HG03139 (cell line): ENCODE measurements at regions not wholly inside any gene's neighbourhood (a gene's known extent, or its start where the extent isn't known, plus 50 kb on each side); places are given as distances from the start of the nearest gene placed in this dataset.
"Not testable (repeated sequence)": the region's sequence is repeated elsewhere in the genome, so short reads cannot be mapped to it uniquely, and the experiment has no call there.

Experiments used
- ATAC-seq: cut with Tn5 transposase; IDR thresholded peaks from one replicate; pipeline ENCODE4 v1.9.1; 2021; ENCODE audit not compliant: unreplicated experiment

- ATAC-seq: no peak
These were observed 314.0 kb upstream of the ID2 start for GRCh38 chr2:8367833-8368232.

- ATAC-seq: no peak
These were observed 313.4 kb upstream of the ID2 start for GRCh38 chr2:8368463-8368862.

DNA sequence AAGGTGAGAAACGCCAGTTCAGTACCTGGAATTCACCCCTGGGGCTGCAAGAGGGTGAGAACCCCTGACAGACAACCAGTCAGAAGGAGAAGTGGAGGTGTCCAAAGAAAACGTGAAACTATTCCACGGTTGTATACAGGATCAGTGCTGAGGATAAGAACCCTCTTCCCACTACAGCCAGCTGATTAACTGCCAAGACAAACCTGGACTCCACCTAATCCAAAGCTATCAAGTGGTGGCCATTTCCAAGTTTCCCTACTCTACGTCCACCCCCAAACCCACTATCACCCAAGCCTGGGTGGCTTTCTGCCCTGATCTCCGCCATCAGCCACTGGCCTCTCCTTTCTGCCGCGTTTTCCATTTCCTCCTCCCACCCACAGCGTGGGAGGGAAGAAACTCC, 312.3 kb upstream of the ID2 start:
- ATAC-seq: no peak

DNA sequence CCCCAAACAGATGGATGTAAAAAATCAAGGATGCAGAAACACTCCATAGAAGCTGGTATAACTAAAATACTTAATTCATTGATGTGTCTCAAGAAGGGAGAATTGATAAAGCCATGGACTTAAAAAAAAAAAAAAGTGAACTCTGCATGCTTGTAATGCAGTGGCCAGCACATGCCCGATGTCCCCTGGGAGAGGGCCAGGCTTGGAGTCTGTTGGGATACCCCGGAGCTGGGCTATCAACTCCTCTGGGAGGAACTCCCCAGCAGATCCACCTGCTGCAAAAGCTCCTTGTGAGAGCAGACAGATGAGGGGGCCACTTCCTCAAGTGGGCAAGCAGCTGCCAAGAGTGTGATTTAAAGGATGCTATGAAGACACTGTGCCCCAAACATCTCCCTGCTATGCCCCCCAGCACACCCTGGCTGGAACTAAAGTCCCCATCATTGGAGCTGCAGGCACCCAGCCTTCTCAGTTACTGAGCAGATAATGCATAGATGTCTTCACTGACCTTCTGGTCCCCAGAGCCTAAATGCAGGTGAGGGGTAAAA, 311.5 kb upstream of the ID2 start:
- ATAC-seq: no peak

- ATAC-seq: no peak
These were observed 310.2 kb upstream of the ID2 start for GRCh38 chr2:8371653-8372052.

GRCh38 chr2:8374782-8375181, 307.1 kb upstream of the ID2 start:
- ATAC-seq: no peak

DNA sequence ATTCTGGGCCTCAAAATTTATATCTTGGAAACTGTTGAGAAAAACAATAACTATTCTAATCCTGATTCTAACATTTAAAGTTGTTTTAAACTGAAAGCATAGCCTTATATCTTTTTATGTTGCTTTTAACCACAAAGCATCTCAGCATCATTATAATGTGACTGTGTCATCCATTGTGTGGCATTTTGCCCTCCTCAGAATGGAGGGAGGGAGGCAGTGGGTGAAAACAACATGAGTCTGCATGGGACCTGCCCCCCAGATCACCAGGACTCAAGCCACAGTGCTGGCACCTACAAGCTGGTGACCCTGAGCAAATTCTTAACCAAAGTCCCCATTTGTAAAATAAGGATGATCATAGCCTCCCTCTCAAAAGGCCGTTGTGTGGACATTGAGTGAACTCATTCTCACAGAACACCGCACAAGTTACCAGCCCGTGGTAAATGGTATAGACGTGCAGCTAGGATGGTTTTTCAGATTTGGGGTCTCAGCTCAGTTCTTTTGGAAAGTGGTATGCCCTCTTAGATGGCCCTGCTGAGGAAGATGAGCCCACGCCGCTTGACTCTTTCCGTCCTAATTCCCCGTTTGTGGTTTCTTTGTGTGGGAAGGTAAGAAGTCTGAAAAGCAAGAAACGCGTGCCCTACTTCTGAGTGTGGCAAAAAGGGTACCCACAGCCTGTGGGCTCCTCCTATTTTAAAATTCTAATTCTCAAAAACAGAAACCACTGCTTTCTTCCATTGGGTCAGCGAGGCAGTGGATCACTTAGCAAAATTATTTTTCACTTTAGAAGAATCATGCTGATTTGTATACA, 305.0 kb upstream of the ID2 start:
- ATAC-seq: no peak

GRCh38 chr2:8378016-8378810, 303.6 kb upstream of the ID2 start:
- peak; percentile 43 for ATAC-seq

GRCh38 chr2:8379128-8379527, 302.7 kb upstream of the ID2 start:
- ATAC-seq: no peak

DNA sequence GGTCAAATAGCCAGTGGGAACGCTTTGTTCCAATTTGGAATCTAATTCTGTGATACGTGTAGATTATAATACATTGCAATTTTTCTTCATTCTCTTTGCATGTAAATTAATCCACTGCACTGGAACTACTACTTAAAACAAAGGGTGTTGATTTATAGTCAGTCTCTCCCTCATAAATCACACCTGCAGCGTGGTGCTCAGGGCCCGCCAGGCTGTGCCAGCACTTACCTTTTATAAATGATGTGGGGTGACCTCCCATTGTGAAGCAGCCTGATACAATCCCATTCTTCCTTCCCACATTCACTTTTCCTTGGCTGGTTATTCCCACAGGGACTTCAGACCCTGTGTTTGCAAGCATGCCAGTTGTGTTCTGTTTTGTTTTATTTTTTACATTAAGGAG, 302.3 kb upstream of the ID2 start:
- no peak for ATAC-seq

- ATAC-seq: peak; percentile 16
These were observed 301.8 kb upstream of the ID2 start for GRCh38 chr2:8380026-8380425.

DNA sequence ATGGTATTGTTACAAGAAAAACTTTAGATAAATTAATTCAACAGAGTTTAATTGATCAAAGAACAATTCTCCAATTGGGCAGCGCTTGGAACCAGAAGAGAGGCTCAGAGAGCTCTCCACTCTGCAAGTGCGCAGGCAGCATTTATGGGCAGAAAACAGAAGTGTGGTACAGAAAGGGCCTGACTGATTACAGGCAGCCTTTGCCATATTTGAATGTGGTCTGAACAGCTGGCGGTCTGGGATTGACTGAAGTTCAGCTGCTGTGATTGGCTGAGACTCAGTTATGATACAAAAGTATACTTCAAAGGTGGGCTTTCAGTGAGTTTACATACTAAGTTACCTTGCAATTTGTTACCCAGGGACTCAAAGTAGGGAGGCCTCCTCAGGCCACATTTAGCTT, 301.3 kb upstream of the ID2 start:
- peak; percentile 76 for ATAC-seq

GRCh38 chr2:8382485-8382884, 299.4 kb upstream of the ID2 start:
- ATAC-seq: no peak

DNA sequence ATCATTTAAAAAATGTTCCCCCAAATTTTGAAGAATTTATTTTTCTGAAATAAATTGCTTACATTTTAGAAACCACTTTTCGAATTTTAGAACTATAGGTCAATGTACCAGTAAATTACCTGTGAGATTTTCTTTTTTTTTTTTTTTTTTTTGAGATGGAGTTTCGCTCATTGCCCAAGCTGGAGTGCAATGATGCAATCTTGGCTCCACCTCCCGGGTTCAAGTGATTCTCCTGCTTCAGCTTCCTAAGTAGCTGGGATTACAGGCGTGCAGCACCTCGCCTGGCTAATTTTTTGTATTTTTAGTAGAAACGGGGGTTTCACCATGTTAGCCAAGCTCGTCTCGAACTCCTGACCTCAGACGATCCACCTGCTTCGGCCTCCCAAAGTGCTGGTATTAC, 295.1 kb upstream of the ID2 start:
- not testable (repeated sequence) for ATAC-seq

GRCh38 chr2:8388781-8389180, 293.1 kb upstream of the ID2 start:
- peak; percentile 52 for ATAC-seq

- no peak for ATAC-seq
These were observed 292.3 kb upstream of the ID2 start for GRCh38 chr2:8389431-8390108.

- no peak for ATAC-seq
These were observed 290.7 kb upstream of the ID2 start for GRCh38 chr2:8391126-8391525.

- ATAC-seq: no peak
These were observed 290.3 kb upstream of the ID2 start for GRCh38 chr2:8391584-8391983.

- no peak for ATAC-seq
These were observed 289.6 kb upstream of the ID2 start for GRCh38 chr2:8392098-8392866.

DNA sequence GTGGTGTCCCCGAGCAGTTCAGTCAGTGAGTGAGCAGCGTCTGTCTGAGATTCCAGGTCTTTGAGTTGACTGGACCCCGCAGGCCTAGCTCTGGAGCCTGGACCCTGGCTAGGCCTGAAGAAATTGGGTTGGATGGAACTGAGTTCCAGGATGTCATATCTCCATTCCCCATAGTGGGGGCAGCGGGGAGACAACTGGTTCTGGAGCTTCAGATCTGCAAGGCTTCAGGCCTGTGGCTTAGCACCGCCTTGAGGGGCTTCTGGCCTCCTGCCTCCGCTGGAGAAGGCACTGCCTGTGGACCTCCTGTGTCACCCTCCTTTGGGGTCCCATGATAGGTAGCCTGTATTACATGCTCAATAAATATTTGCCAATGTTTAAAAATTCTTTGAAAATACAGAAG, 288.4 kb upstream of the ID2 start:
- ATAC-seq: no peak

GRCh38 chr2:8394131-8394530, 287.7 kb upstream of the ID2 start:
- no peak for ATAC-seq
